ENCODE measurements at regions not wholly inside any gene's neighbourhood (a gene's known extent, or its start where the extent isn't known, plus 50 kb on each side); places are given as distances from the start of the nearest gene placed in this dataset.

DNA sequence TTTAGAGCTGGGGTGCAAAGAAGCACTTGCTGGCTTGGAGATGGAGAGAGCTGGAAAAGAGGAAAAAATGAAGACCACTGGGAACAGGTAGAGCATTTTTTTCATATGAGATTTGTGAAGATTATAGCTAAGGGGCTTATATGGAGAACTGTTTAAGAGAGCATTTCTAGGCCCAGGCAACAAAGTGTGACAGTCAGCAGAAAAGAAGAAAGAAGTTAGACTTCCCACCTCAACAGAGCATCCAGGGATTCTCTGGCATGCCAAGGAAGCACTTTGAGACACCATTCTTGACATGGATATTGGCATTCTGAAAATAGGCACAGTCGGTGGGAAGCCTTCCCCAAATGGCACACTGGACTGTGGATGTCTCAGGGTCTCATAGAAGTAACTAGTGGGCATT is 195.5 kb downstream of the KLHL28 start:
- no peak overlapping the region for H3K4me3 ChIP-seq
- DNase-seq: no peak
- H3K4me1 ChIP-seq: no peaks in the 10 kb centered on the region
- H3K9me3 ChIP-seq (replicated peaks): no peaks in the 10 kb centered on the region
- no peak overlapping the region for H3K27ac ChIP-seq (replicated peaks)
- no peaks in the 10 kb centered on the region for H3K27me3 ChIP-seq (ENCODE audit: low read depth)
- no peak for TF ChIP-seq CTCF (IDR thresholded peaks at IDR 0.05; ENCODE audit: borderline replicate concordance)
- H3K36me3 ChIP-seq: no peaks in the 10 kb centered on the region
- intact Hi-C loops (cut with micrococcal nuclease): no loop called here

GRCh38 chr14:44763356-44763755 is 198.4 kb downstream of the KLHL28 start:
- no peaks in the 10 kb centered on the region for H3K27me3 ChIP-seq (ENCODE audit: low read depth)
- no peaks in the 10 kb centered on the region for H3K9me3 ChIP-seq (replicated peaks)
- no peak overlapping the region for H3K4me3 ChIP-seq
- H3K4me1 ChIP-seq: no peaks in the 10 kb centered on the region
- H3K36me3 ChIP-seq: no peaks in the 10 kb centered on the region
- TF ChIP-seq CTCF (IDR thresholded peaks at IDR 0.05; ENCODE audit: borderline replicate concordance): no peak
- intact Hi-C loops (cut with micrococcal nuclease): no loop called here
- DNase-seq: no peak
- H3K27ac ChIP-seq (replicated peaks): no peak overlapping the region

DNA sequence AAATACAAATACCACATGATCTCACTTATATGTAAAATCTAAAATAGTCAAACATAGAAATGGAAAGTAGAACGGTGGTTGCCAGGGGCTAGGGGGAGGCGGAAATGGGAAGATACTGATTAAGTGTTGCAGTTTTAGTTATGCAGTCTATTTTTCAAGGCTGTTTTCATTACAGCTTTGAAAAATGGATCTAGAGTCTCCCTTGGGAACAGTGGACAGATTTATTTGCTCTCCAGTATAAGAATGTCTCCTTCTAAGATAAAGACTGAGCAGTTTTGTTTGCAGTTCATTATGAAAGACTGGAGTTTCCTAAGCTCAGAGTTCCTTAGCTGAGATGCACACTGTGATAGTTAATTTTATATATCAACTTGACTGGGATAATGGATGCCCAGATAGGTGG is 202.5 kb downstream of the KLHL28 start:
- intact Hi-C loops (cut with micrococcal nuclease): no loop called here
- Histone ChIP-seq H3K27ac (replicated peaks) (no peak overlapping the region), H3K4me1 (no peaks in the 10 kb centered on the region), H3K4me3 (no peak overlapping the region), H3K9me3 (replicated peaks) (no peaks in the 10 kb centered on the region), H3K27me3 (ENCODE audit: low read depth) (no peaks in the 10 kb centered on the region), H3K36me3 (no peaks in the 10 kb centered on the region)
- no peak for TF ChIP-seq CTCF (IDR thresholded peaks at IDR 0.05; ENCODE audit: borderline replicate concordance)
- DNase-seq: no peak

GRCh38 chr14:44756554-44756953 is 205.2 kb downstream of the KLHL28 start:
- Histone ChIP-seq H3K27ac (replicated peaks) (no peak overlapping the region), H3K9me3 (replicated peaks) (no peaks in the 10 kb centered on the region), H3K4me1 (no peaks in the 10 kb centered on the region), H3K36me3 (no peaks in the 10 kb centered on the region), H3K27me3 (ENCODE audit: low read depth) (no peaks in the 10 kb centered on the region), H3K4me3 (no peak overlapping the region)
- intact Hi-C loops (cut with micrococcal nuclease): no loop called here
- no peak for DNase-seq
- TF ChIP-seq CTCF (IDR thresholded peaks at IDR 0.05; ENCODE audit: borderline replicate concordance): no peak

- no peak overlapping the region for H3K4me3 ChIP-seq
- H3K27me3 ChIP-seq (ENCODE audit: low read depth): no peaks in the 10 kb centered on the region
- no peaks in the 10 kb centered on the region for H3K36me3 ChIP-seq
- no peaks in the 10 kb centered on the region for H3K4me1 ChIP-seq
- no peak for DNase-seq
- intact Hi-C loops (cut with micrococcal nuclease): no loop called here
- H3K9me3 ChIP-seq (replicated peaks): peaks cover 19% of the 10 kb centered on the region
- no peak for TF ChIP-seq CTCF (IDR thresholded peaks at IDR 0.05; ENCODE audit: borderline replicate concordance)
- H3K27ac ChIP-seq (replicated peaks): no peak overlapping the region
These were observed 216.4 kb downstream of the KLHL28 start for GRCh38 chr14:44745371-44745770.

DNA sequence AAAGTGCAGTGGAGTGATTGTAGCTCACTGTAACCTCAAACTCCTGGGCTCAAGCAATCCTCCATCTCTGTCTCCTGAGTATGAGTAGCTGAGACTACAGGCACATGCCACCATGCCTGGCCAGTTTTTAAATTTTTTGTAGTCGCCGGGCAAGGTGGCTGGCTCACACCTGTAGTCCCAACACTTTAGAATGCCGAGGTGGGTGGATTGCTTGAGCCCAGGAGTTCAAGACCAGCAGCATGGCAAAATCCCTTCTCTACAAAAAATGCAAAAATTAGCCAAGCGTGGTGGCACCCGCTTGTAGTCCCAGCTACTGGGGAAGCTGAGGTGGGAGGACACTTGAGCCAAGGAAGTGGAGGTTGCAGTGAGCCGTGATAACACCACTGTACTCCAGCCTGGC is 219.5 kb downstream of the KLHL28 start:
- Histone ChIP-seq H3K4me1 (no peaks in the 10 kb centered on the region), H3K27ac (replicated peaks) (no peak overlapping the region), H3K36me3 (no peaks in the 10 kb centered on the region), H3K9me3 (replicated peaks) (peaks cover 8% of the 10 kb centered on the region), H3K27me3 (ENCODE audit: low read depth) (no peaks in the 10 kb centered on the region), H3K4me3 (no peak overlapping the region)
- no peak for TF ChIP-seq CTCF (IDR thresholded peaks at IDR 0.05; ENCODE audit: borderline replicate concordance)
- intact Hi-C loops (cut with micrococcal nuclease): no loop called here
- no peak for DNase-seq
